H1 (cell line): ENCODE measurements at regions not wholly inside any gene's neighbourhood (a gene's known extent, or its start where the extent isn't known, plus 50 kb on each side); places are given as distances from the start of the nearest gene placed in this dataset.

ENCODE experiments used
- CTCF ChIA-PET: fragments of 300-600 bp; sonication (Branson Sonifier 250); formaldehyde crosslinking; loops from one replicate; lab custom pipeline; 2021; ENCODE audit not compliant: partially characterized antibody; lab: Charles Lee
- POLR2A ChIA-PET: fragments of 300-600 bp; sonication (Branson Sonifier 250); formaldehyde crosslinking; loops from one replicate; lab custom pipeline; 2021; ENCODE audit warnings: inconsistent platforms; ENCODE audit not compliant: partially characterized antibody; lab: Charles Lee
- DNase-seq, 2 experiments: peaks; one replicate each; pipeline versions ENCODE4 v3.0.0 to v3.0.0-alpha.2; 2010 to 2022; ENCODE audit warnings: low spot score in 2 of 2, low read depth in 1 of 2, mixed read lengths in 1 of 2
- FAIRE-seq: peaks from 2 replicates; lab custom pipeline; 2011; peaks lifted over from hg19 to GRCh38; lab: Jason Lieb, UNC
- H2AFZ ChIP-seq: 2 replicates; pipeline ENCODE4 v1.8.1; 2012; ENCODE audit warnings: low read length, inconsistent platforms
- H2AK5ac ChIP-seq: 2 replicates; pipeline ENCODE4 v1.6.1; 2013; ENCODE audit warnings: low read depth, low read length
- H2BK120ac ChIP-seq: replicated peaks from 2 replicates; pipeline ENCODE3; 2013; ENCODE audit warnings: low read depth, low read length, inconsistent platforms
- H2BK12ac ChIP-seq: 2 replicates; pipeline ENCODE4 v1.6.1; 2013; ENCODE audit warnings: low read depth, low read length
- H2BK15ac ChIP-seq: 2 replicates; pipeline ENCODE4 v1.6.1; 2013; ENCODE audit warnings: low read length
- H2BK20ac ChIP-seq: 2 replicates; pipeline ENCODE4 v1.6.1; 2013; ENCODE audit warnings: low read length
- H2BK5ac ChIP-seq: 2 replicates; pipeline ENCODE4 v1.6.1; 2013; ENCODE audit warnings: low read depth, low read length
- H3K14ac ChIP-seq: 2 replicates; pipeline ENCODE4 v1.6.1; 2013; ENCODE audit warnings: inconsistent platforms; ENCODE audit not compliant: insufficient read length
- H3K18ac ChIP-seq: 2 replicates; pipeline ENCODE4 v1.6.1; 2013; ENCODE audit warnings: low read length; ENCODE audit errors: extremely low read depth
- H3K23ac ChIP-seq: 2 replicates; pipeline ENCODE4 v1.6.1; 2013; ENCODE audit warnings: inconsistent platforms; ENCODE audit not compliant: insufficient read length
- H3K23me2 ChIP-seq: 2 replicates; pipeline ENCODE4 v1.6.1; 2013; ENCODE audit warnings: low read depth, low read length
- H3K27ac ChIP-seq: 2 replicates; pipeline ENCODE4 v1.6.1; 2011; ENCODE audit warnings: low read depth, low read length, inconsistent platforms
- H3K27me3 ChIP-seq, 4 experiments: replicated peaks in 1 of 4; 1 replicate in 1 of 4; 2 replicates in 3 of 4; pipeline versions ENCODE4 v1.6.1 to v1.8.1; 2011 to 2013; ENCODE audit warnings: low read length in 3 of 4, mild to moderate bottlenecking in 3 of 4, inconsistent platforms in 2 of 4, mixed read lengths in 2 of 4, moderate library complexity in 1 of 4; ENCODE audit not compliant: control insufficient read depth in 3 of 4, insufficient read depth in 3 of 4; ENCODE audit errors: extremely low read depth in 1 of 4
- H3K36me3 ChIP-seq, 4 experiments: 2 replicates each; pipeline versions ENCODE4 v1.6.1 to v1.8.1; 2011 to 2013; ENCODE audit warnings: mild to moderate bottlenecking in 4 of 4, low read length in 3 of 4, moderate library complexity in 2 of 4, control low read depth in 1 of 4, inconsistent platforms in 1 of 4; ENCODE audit not compliant: insufficient read depth in 4 of 4, control insufficient read depth in 2 of 4
- H3K4ac ChIP-seq: replicated peaks from 2 replicates; pipeline ENCODE3; 2013; ENCODE audit warnings: low read length, low read depth, mixed read lengths, inconsistent platforms; ENCODE audit not compliant: insufficient read length
- H3K4me1 ChIP-seq, 4 experiments: replicated peaks in 1 of 4; 1 replicate in 1 of 4; 2 replicates in 3 of 4; pipeline versions ENCODE4 v1.6.1 to v1.8.1; 2011 to 2013; ENCODE audit warnings: low read length in 3 of 4, inconsistent platforms in 2 of 4, mixed read lengths in 1 of 4; ENCODE audit not compliant: insufficient read depth in 4 of 4, control insufficient read depth in 3 of 4
- H3K4me2 ChIP-seq, 2 experiments: 2 replicates each; pipeline versions ENCODE4 v1.6.1 to v1.8.1; 2011 to 2013; ENCODE audit warnings: low read depth in 2 of 2, low read length in 2 of 2, control low read depth in 1 of 2, inconsistent platforms in 1 of 2, mild to moderate bottlenecking in 1 of 2; ENCODE audit not compliant: insufficient read depth in 1 of 2
- H3K4me3 ChIP-seq, 4 experiments: fragments of 200-600, 300-600 bp in 1 of 4; sonication (generic), shearing (Covaris generic), sonication (Bioruptor Twin) in 1 of 4; 2 replicates each; pipeline versions ENCODE4 v1.5.1 to v1.8.1; 2011 to 2016; ENCODE audit warnings: low read length in 4 of 4, low read depth in 3 of 4, control low read depth in 2 of 4, inconsistent platforms in 2 of 4, mild to moderate bottlenecking in 2 of 4, mixed read lengths in 1 of 4, moderate library complexity in 1 of 4; ENCODE audit not compliant: insufficient read depth in 2 of 4; ENCODE audit errors: extremely low read depth in 1 of 4
- H3K56ac ChIP-seq: replicated peaks from 2 replicates; pipeline ENCODE3; 2013; ENCODE audit warnings: low read depth, mild to moderate bottlenecking, mixed read lengths, low read length, inconsistent platforms; ENCODE audit not compliant: insufficient read length
- H3K79me1 ChIP-seq: 2 replicates; pipeline ENCODE4 v1.6.1; 2013; ENCODE audit warnings: low read depth, low read length, control low read depth
- H3K79me2 ChIP-seq, 2 experiments: 2 replicates each; pipeline versions ENCODE4 v1.6.1 to v1.8.1; 2012 to 2013; ENCODE audit warnings: low read length in 2 of 2, mild to moderate bottlenecking in 2 of 2, inconsistent platforms in 1 of 2; ENCODE audit not compliant: insufficient read depth in 2 of 2, control insufficient read depth in 1 of 2
- H3K9ac ChIP-seq, 4 experiments: replicated peaks in 1 of 4; 1 replicate in 1 of 4; 2 replicates in 3 of 4; pipeline versions ENCODE4 v1.6.1 to v1.8.1; 2011 to 2013; ENCODE audit warnings: low read depth in 3 of 4, low read length in 3 of 4, control low read depth in 2 of 4, mild to moderate bottlenecking in 2 of 4, moderate library complexity in 2 of 4, inconsistent platforms in 1 of 4; ENCODE audit errors: extremely low read depth in 1 of 4
- H3K9me3 ChIP-seq, 2 experiments: 2 replicates each; pipeline versions ENCODE4 v1.6.1 to v1.8.1; 2012 to 2013; ENCODE audit warnings: mild to moderate bottlenecking in 2 of 2, moderate library complexity in 2 of 2, control low read depth in 1 of 2, inconsistent platforms in 1 of 2, low read depth in 1 of 2, low read length in 1 of 2, mixed read lengths in 1 of 2; ENCODE audit not compliant: insufficient read depth in 2 of 2
- H4K20me1 ChIP-seq, 2 experiments: replicated peaks in 1 of 2; 2 replicates each; pipeline versions ENCODE3 to v1.8.1; 2011 to 2013; ENCODE audit warnings: inconsistent platforms in 2 of 2, low read length in 2 of 2, mild to moderate bottlenecking in 1 of 2; ENCODE audit not compliant: insufficient read depth in 2 of 2, control insufficient read depth in 1 of 2
- H4K5ac ChIP-seq: 2 replicates; pipeline ENCODE4 v1.6.1; 2013; ENCODE audit warnings: low read length, low read depth, mixed read lengths, inconsistent platforms; ENCODE audit not compliant: insufficient read length
- H4K8ac ChIP-seq: 2 replicates; pipeline ENCODE4 v1.8.0; 2013; ENCODE audit warnings: mild to moderate bottlenecking, moderate library complexity, low read length, inconsistent platforms; ENCODE audit not compliant: insufficient read depth; ENCODE audit errors: extremely low read depth
- H4K91ac ChIP-seq: replicated peaks from 2 replicates; pipeline ENCODE3; 2013; ENCODE audit warnings: low read length, mixed read lengths, inconsistent platforms; ENCODE audit not compliant: insufficient read length
- ASH2L ChIP-seq: fragments of 200-600, 300-600 bp; sonication (generic); IDR thresholded peaks from one replicate; pipeline ENCODE4 v1.7.1; 2017; ENCODE audit warnings: low read length
- CBX5 ChIP-seq: fragments of 300-800, 300-1000 bp; sonication (generic); IDR thresholded peaks from 2 replicates; pipeline ENCODE4 v1.7.1; 2016; ENCODE audit warnings: antibody characterized with exemption, low read length, low read depth
- CBX8 ChIP-seq: fragments of 300-800, 300-1000 bp; sonication (generic); IDR thresholded peaks from 2 replicates; pipeline ENCODE4 v1.7.1; 2016; ENCODE audit warnings: low read depth, low read length, borderline replicate concordance
- FOSL1 ChIP-seq: IDR thresholded peaks from 2 replicates; pipeline ENCODE4 v1.6.1; 2011; ENCODE audit warnings: mild to moderate bottlenecking, low read depth, low read length, moderate library complexity; ENCODE audit not compliant: insufficient read depth
- HDAC6 ChIP-seq: IDR thresholded peaks from one replicate; pipeline ENCODE4 v1.7.1; 2012; ENCODE audit warnings: low read depth, mild to moderate bottlenecking, inconsistent platforms, low read length, moderate library complexity
- KDM1A ChIP-seq: fragments of 200-600, 300-600 bp; sonication (generic); IDR thresholded peaks from 2 replicates; pipeline ENCODE4 v1.7.1; 2016; ENCODE audit warnings: mild to moderate bottlenecking, low read length, borderline replicate concordance
- KDM4A ChIP-seq: IDR thresholded peaks from one replicate; pipeline ENCODE4 v1.7.1; 2012; ENCODE audit warnings: low read depth, mild to moderate bottlenecking, moderate library complexity, low read length, inconsistent platforms; ENCODE audit not compliant: severe bottlenecking
- NANOG ChIP-seq: IDR thresholded peaks from 2 replicates; pipeline ENCODE4 v1.6.1; 2011; ENCODE audit warnings: low read length, low read depth, mild to moderate bottlenecking, inconsistent platforms; ENCODE audit not compliant: insufficient read depth, poor library complexity, severe bottlenecking
- NRF1 ChIP-seq: IDR thresholded peaks from 2 replicates; pipeline ENCODE4 v1.6.1; 2011; ENCODE audit warnings: mild to moderate bottlenecking, low read depth, low read length, improper control_type of control experiment
- RNF2 ChIP-seq: fragments of 200-900, 300-1000 bp; sonication (generic); IDR thresholded peaks from 2 replicates; pipeline ENCODE4 v1.7.1; 2016; ENCODE audit warnings: borderline replicate concordance, low read depth, mild to moderate bottlenecking, antibody characterized with exemption, low read length; ENCODE audit not compliant: poor library complexity, severe bottlenecking; ENCODE audit errors: missing control alignments
- SUZ12 ChIP-seq: fragments of 200-600 bp; sonication (generic); IDR thresholded peaks from 2 replicates; pipeline ENCODE4 v1.6.1; 2012; ENCODE audit warnings: mild to moderate bottlenecking, inconsistent platforms, low read length, moderate library complexity, mixed read lengths
- TCF12 ChIP-seq: IDR thresholded peaks from 2 replicates; pipeline ENCODE4 v1.6.1; 2011; ENCODE audit warnings: low read depth, mild to moderate bottlenecking, low read length
- TEAD4 ChIP-seq: IDR thresholded peaks from 2 replicates; pipeline ENCODE4 v1.6.1; 2012; ENCODE audit warnings: low read depth, low read length, inconsistent platforms, mixed read lengths
- YY1 ChIP-seq: IDR thresholded peaks from 2 replicates; pipeline ENCODE4 v1.6.1; 2011; ENCODE audit warnings: low read depth, mild to moderate bottlenecking, low read length
- WGBS, 2 experiments: shearing (Covaris generic) in 1 of 2; methylation state at CpG; one replicate each; pipeline versions ENCODE4 v1.1.6 to v1.1.7; 2013 to 2015; ENCODE audit warnings: low lambda C conversion rate in 2 of 2, mixed read lengths in 2 of 2, inconsistent platforms in 1 of 2, low coverage in 1 of 2, missing lambda C conversion rate in 1 of 2; ENCODE audit not compliant: insufficient replicate concordance in 2 of 2, insufficient coverage in 1 of 2, insufficient read length in 1 of 2; ENCODE audit errors: extremely low coverage in 1 of 2, missing lambda C conversion rate in 1 of 2; 5-methylcytosine and 5-hydroxymethylcytosine counted together

DNA sequence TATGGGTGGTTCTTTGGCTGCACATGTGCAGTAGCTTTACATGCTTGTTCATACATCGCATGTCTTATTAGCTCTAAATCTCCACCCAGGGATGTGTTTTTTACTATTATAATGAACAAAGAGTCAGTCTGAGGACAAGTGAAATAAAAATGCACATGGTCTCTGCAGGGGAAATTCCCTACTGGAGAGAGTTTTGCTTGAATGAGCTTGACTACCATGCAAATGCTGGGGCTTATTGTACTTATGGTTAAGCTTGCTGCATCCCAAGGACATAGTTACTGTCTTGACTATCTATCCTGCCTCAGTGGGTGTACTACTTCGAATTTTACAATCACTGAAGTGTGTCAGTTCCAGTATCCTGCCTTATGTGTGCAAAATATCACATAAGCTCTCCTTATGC is 362.7 kb downstream of the TDRD15 start:
- CTCF ChIA-PET: no interaction called here
- TF ChIP-seq SUZ12 (no peak), FOSL1 (no peak), NANOG (no peak), HDAC6 (no peak), KDM4A (no peak), CBX8 (no peak), TEAD4 (no peak), YY1 (no peak), ASH2L (no peak), NRF1 (no peak), CBX5 (no peak), RNF2 (no peak), KDM1A (no peak), TCF12 (no peak)

More for the DNA sequence above, 362.7 kb downstream of the TDRD15 start:
- H2AFZ ChIP-seq: no peak overlapping the region
- no peak overlapping the region for H2BK5ac ChIP-seq
- DNase-seq (no peak), FAIRE-seq (no peak)
- no peaks in the 10 kb centered on the region for H3K27me3 ChIP-seq
- no peaks in the 10 kb centered on the region for H3K79me1 ChIP-seq
- no peak overlapping the region for H3K9ac ChIP-seq
- no peaks in the 10 kb centered on the region for H4K20me1 ChIP-seq
- POLR2A ChIA-PET: interaction anchor here (0.6 kb wide), 1 partner anchor 669 kb away, joined by 3 read pairs; no protein-coding TSS in a partner anchor
- H3K4me3 ChIP-seq: no peak overlapping the region
- no peaks in the 10 kb centered on the region for H3K9me3 ChIP-seq
- H2BK12ac ChIP-seq: no peak overlapping the region
- no peak overlapping the region for H3K4ac ChIP-seq
- 89% methylated on average over 2 of the region's 2 CpGs; no CpG with 5 or more reads in 1 of the 2 experiments for WGBS, 2 experiments
- H2BK120ac ChIP-seq: no peak overlapping the region
- no peak overlapping the region for H3K14ac ChIP-seq
- H3K36me3 ChIP-seq: no peaks in the 10 kb centered on the region
- no peak overlapping the region for H3K56ac ChIP-seq
- H3K27ac ChIP-seq: no peak overlapping the region
- no peak overlapping the region for H3K18ac ChIP-seq
- H3K4me1 ChIP-seq: peaks cover 0 to 3% (median 0%) of the 10 kb centered on the region in 4 experiments; a peak in 1 of 7 replicates
- no peak overlapping the region for H4K5ac ChIP-seq
- no peak overlapping the region for H2BK15ac ChIP-seq
- no peaks in the 10 kb centered on the region; the same call in 1 of the 2 replicates for H3K23me2 ChIP-seq
- no peak overlapping the region for H4K91ac ChIP-seq
- no peak overlapping the region for H2BK20ac ChIP-seq
- H2AK5ac ChIP-seq: no peak overlapping the region
- H3K4me2 ChIP-seq: no peak overlapping the region
- no peak overlapping the region for H3K23ac ChIP-seq
- H4K8ac ChIP-seq: no peak overlapping the region
- no peaks in the 10 kb centered on the region for H3K79me2 ChIP-seq
